ENCODE measurements at regions not wholly inside any gene's neighbourhood (a gene's known extent, or its start where the extent isn't known, plus 50 kb on each side); places are given as distances from the start of the nearest gene placed in this dataset.

- TF ChIP-seq, protein P1, sequence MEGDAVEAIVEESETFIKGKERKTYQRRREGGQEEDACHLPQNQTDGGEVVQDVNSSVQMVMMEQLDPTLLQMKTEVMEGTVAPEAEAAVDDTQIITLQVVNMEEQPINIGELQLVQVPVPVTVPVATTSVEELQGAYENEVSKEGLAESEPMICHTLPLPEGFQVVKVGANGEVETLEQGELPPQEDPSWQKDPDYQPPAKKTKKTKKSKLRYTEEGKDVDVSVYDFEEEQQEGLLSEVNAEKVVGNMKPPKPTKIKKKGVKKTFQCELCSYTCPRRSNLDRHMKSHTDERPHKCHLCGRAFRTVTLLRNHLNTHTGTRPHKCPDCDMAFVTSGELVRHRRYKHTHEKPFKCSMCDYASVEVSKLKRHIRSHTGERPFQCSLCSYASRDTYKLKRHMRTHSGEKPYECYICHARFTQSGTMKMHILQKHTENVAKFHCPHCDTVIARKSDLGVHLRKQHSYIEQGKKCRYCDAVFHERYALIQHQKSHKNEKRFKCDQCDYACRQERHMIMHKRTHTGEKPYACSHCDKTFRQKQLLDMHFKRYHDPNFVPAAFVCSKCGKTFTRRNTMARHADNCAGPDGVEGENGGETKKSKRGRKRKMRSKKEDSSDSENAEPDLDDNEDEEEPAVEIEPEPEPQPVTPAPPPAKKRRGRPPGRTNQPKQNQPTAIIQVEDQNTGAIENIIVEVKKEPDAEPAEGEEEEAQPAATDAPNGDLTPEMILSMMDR (IDR thresholded peaks at IDR 0.05), result no peak
- H3K9me3 Mint-ChIP-seq (ENCODE audit: unreplicated experiment), result peaks cover 6% of the 10 kb centered on the region
- peaks cover 5% of the 10 kb centered on the region for H3K27me3 Mint-ChIP-seq (ENCODE audit: unreplicated experiment)
- no peaks in the 10 kb centered on the region for H3K36me3 Mint-ChIP-seq (ENCODE audit: unreplicated experiment)
- H3K4me3 Mint-ChIP-seq (ENCODE audit: unreplicated experiment), result no peak overlapping the region
- DNase-seq (ENCODE audit: extremely low spot score, unreplicated experiment), result no peak
- no peak overlapping the region for H3K27ac Mint-ChIP-seq (ENCODE audit: unreplicated experiment)
- no peaks in the 10 kb centered on the region for H3K4me1 Mint-ChIP-seq (ENCODE audit: unreplicated experiment)
Measured at GRCh38 chr15:79724312-79724711, 172.5 kb downstream of the MTHFS start.

DNA sequence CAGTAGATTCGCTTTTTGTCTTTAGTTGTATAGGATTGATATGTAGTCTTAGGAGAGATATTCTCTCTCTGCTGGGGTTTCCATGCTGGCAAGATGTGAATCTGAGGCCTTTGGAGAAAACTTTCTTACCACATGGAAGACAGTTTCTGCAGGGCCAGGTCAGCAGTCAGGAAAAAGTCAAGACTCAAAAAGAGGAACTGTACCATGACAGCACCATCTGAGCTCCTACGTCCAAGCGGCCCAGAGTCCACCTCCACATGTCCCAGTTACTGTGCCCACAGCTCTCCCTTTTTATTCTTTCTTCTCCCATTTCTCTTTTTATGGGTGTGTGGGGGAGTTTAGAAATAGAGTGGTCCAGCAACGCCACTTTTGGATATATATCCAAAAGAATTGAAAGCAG, 172.0 kb downstream of the MTHFS start:
- H3K27ac Mint-ChIP-seq (ENCODE audit: unreplicated experiment), result no peak overlapping the region
- H3K4me3 Mint-ChIP-seq (ENCODE audit: unreplicated experiment), result no peak overlapping the region
- H3K36me3 Mint-ChIP-seq (ENCODE audit: unreplicated experiment), result no peaks in the 10 kb centered on the region
- TF ChIP-seq, protein P1 (IDR thresholded peaks at IDR 0.05), result no peak
- no peak for DNase-seq (ENCODE audit: extremely low spot score, unreplicated experiment)
- H3K9me3 Mint-ChIP-seq (ENCODE audit: unreplicated experiment), result peaks cover 6% of the 10 kb centered on the region
- H3K4me1 Mint-ChIP-seq (ENCODE audit: unreplicated experiment), result no peaks in the 10 kb centered on the region
- peaks cover 10% of the 10 kb centered on the region for H3K27me3 Mint-ChIP-seq (ENCODE audit: unreplicated experiment)

- Mint-ChIP-seq H3K36me3 (ENCODE audit: unreplicated experiment) (no peaks in the 10 kb centered on the region), H3K27ac (ENCODE audit: unreplicated experiment) (no peak overlapping the region), H3K27me3 (ENCODE audit: unreplicated experiment) (peaks cover 10% of the 10 kb centered on the region), H3K4me3 (ENCODE audit: unreplicated experiment) (no peak overlapping the region), H3K4me1 (ENCODE audit: unreplicated experiment) (no peaks in the 10 kb centered on the region), H3K9me3 (ENCODE audit: unreplicated experiment) (no peaks in the 10 kb centered on the region)
- TF ChIP-seq, protein P1 (IDR thresholded peaks at IDR 0.05), result no peak
- DNase-seq (ENCODE audit: extremely low spot score, unreplicated experiment), result no peak
Measured at GRCh38 chr15:79728867-79729266, 167.9 kb downstream of the MTHFS start.

- peaks cover 4% of the 10 kb centered on the region for H3K9me3 Mint-ChIP-seq (ENCODE audit: unreplicated experiment)
- H3K36me3 Mint-ChIP-seq (ENCODE audit: unreplicated experiment), result no peaks in the 10 kb centered on the region
- no peaks in the 10 kb centered on the region for H3K27me3 Mint-ChIP-seq (ENCODE audit: unreplicated experiment)
- no peak overlapping the region for H3K27ac Mint-ChIP-seq (ENCODE audit: unreplicated experiment)
- no peak for DNase-seq (ENCODE audit: extremely low spot score, unreplicated experiment)
- H3K4me1 Mint-ChIP-seq (ENCODE audit: unreplicated experiment), result no peaks in the 10 kb centered on the region
- no peak overlapping the region for H3K4me3 Mint-ChIP-seq (ENCODE audit: unreplicated experiment)
- TF ChIP-seq, protein P1 (IDR thresholded peaks at IDR 0.05), result no peak
Measured at GRCh38 chr15:79736435-79737000, 160.3 kb downstream of the MTHFS start.

GRCh38 chr15:79738143-79738542, 158.7 kb downstream of the MTHFS start:
- peaks cover 4% of the 10 kb centered on the region for H3K9me3 Mint-ChIP-seq (ENCODE audit: unreplicated experiment)
- H3K27me3 Mint-ChIP-seq (ENCODE audit: unreplicated experiment), result no peaks in the 10 kb centered on the region
- TF ChIP-seq, protein P1 (IDR thresholded peaks at IDR 0.05), result no peak
- no peaks in the 10 kb centered on the region for H3K36me3 Mint-ChIP-seq (ENCODE audit: unreplicated experiment)
- no peak for DNase-seq (ENCODE audit: extremely low spot score, unreplicated experiment)
- no peak overlapping the region for H3K27ac Mint-ChIP-seq (ENCODE audit: unreplicated experiment)
- H3K4me3 Mint-ChIP-seq (ENCODE audit: unreplicated experiment), result no peak overlapping the region
- no peaks in the 10 kb centered on the region for H3K4me1 Mint-ChIP-seq (ENCODE audit: unreplicated experiment)

Data from osteocyte (in vitro differentiated cells).